K562 (cell line): ENCODE measurements at regions not wholly inside any gene's neighbourhood (a gene's known extent, or its start where the extent isn't known, plus 50 kb on each side); places are given as distances from the start of the nearest gene placed in this dataset.

Experiments
- ATAC-seq: fragments of 200-7000 bp; cut with Tn5 transposase; 3 replicates; pipeline ENCODE4 v1.9.1; 2020; ENCODE audit warnings: moderate library complexity
- BruUV-seq: library from RNA; stranded (reverse); fragments of 400-500 nt; replicated peaks from 2 replicates; lab custom pipeline; 2021; lab: Mats Ljungman, UMichigan
- CTCF ChIA-PET: fragments of 300-600 bp; formaldehyde crosslinking; extraction: SDS; loops from one replicate; lab custom pipeline; 2021; ENCODE audit warnings: low intra/inter-chr PET ratio; lab: Yijun Ruan, JAX
- POLR2A ChIA-PET: fragments of 300-600, 350-650 bp; sonication (Branson Sonifier 250); formaldehyde crosslinking; extraction: SDS; loops from one replicate; lab custom pipeline; 2021; ENCODE audit warnings: antibody characterized with exemption, inconsistent platforms; lab: Yijun Ruan, JAX
- DNase-seq, 4 experiments: peaks; one replicate each; pipeline versions ENCODE4 v3.0.0 to v3.0.0-alpha.2; 2011 to 2018; ENCODE audit warnings: low spot score in 3 of 4, mixed read lengths in 3 of 4; ENCODE audit errors: extremely low read depth in 1 of 4
- FAIRE-seq: peaks from 2 replicates; lab custom pipeline; 2011; peaks lifted over from hg19 to GRCh38; lab: Jason Lieb, UNC
- H2AFZ ChIP-seq: 2 replicates; pipeline ENCODE4 v1.6.0; 2011; ENCODE audit warnings: low read depth, low read length, control low read depth, inconsistent platforms
- H3K27ac ChIP-seq: fragments of 200-600 bp; 3 replicates; pipeline ENCODE4 v1.8.0; 2011; ENCODE audit warnings: low read depth, mild to moderate bottlenecking, control low read depth, inconsistent platforms, low read length, moderate library complexity, mixed read lengths; ENCODE audit errors: extremely low read depth
- H3K27me3 ChIP-seq, 2 experiments: fragments of 300-600 bp in 1 of 2; 2 replicates in 1 of 2; 3 replicates in 1 of 2; pipeline versions ENCODE4 v1.6.0 to v1.8.0; 2011; ENCODE audit warnings: inconsistent platforms in 2 of 2, low read length in 2 of 2, mild to moderate bottlenecking in 1 of 2, mixed read lengths in 1 of 2, moderate library complexity in 1 of 2; ENCODE audit not compliant: control insufficient read depth in 2 of 2, insufficient read depth in 2 of 2
- H3K36me3 ChIP-seq: fragments of 300-600 bp; 3 replicates; pipeline ENCODE4 v1.8.0; 2011; ENCODE audit warnings: mild to moderate bottlenecking, low read length, inconsistent platforms; ENCODE audit not compliant: control insufficient read depth, insufficient read depth
- H3K4me1 ChIP-seq, 2 experiments: fragments of 200-600 bp in 1 of 2; replicated peaks in 1 of 2; 2 replicates in 1 of 2; 3 replicates in 1 of 2; pipeline versions ENCODE4 v1.5.1 to v1.8.0; 2011; ENCODE audit warnings: inconsistent platforms in 2 of 2, low read length in 2 of 2, mild to moderate bottlenecking in 1 of 2, mixed read lengths in 1 of 2, moderate library complexity in 1 of 2; ENCODE audit not compliant: control insufficient read depth in 2 of 2, insufficient read depth in 2 of 2
- H3K4me2 ChIP-seq: 2 replicates; pipeline ENCODE4 v1.6.1; 2011; ENCODE audit warnings: low read length, control low read depth, inconsistent platforms, mixed read lengths; ENCODE audit not compliant: insufficient read depth
- H3K4me3 ChIP-seq: fragments of 200-600 bp; sonication (generic), shearing (Covaris generic); 2 replicates; pipeline ENCODE4 v1.5.1; 2016; ENCODE audit warnings: control low read depth, inconsistent platforms
- H3K79me2 ChIP-seq: fragments of 200-600 bp; 3 replicates; pipeline ENCODE4 v1.8.0; 2011; ENCODE audit warnings: low read length, inconsistent platforms; ENCODE audit not compliant: control insufficient read depth, insufficient read depth
- H3K9ac ChIP-seq, 2 experiments: 2 replicates each; pipeline versions ENCODE4 v1.6.0 to v1.6.1; 2011; ENCODE audit warnings: low read depth in 2 of 2, low read length in 2 of 2, control low read depth in 1 of 2, inconsistent platforms in 1 of 2, mild to moderate bottlenecking in 1 of 2, mixed read lengths in 1 of 2; ENCODE audit not compliant: insufficient read depth in 1 of 2
- H3K9me1 ChIP-seq: one replicate; pipeline ENCODE4 v1.6.0; 2011; ENCODE audit warnings: inconsistent platforms, mild to moderate bottlenecking, low read length, moderate library complexity; ENCODE audit not compliant: control insufficient read depth, insufficient read depth
- H3K9me3 ChIP-seq: replicated peaks from 2 replicates; pipeline ENCODE4 v1.5.1; 2011; ENCODE audit warnings: low read depth, low read length, inconsistent platforms; ENCODE audit not compliant: control insufficient read depth, insufficient read depth
- H4K20me1 ChIP-seq: replicated peaks from 2 replicates; pipeline ENCODE4 v1.6.1; 2011; ENCODE audit warnings: low read length, inconsistent platforms, mixed read lengths; ENCODE audit not compliant: control insufficient read depth, insufficient read depth
- BRCA1 ChIP-seq, 2 experiments: fragments of 450-650 bp in 1 of 2; sonication (generic) in 1 of 2; formaldehyde crosslinking in 1 of 2; IDR thresholded peaks; 2 replicates each; pipeline versions ENCODE4 v1.5.0 to v1.6.1; 2017 to 2020; ENCODE audit warnings: mild to moderate bottlenecking in 1 of 2, missing genetic modification reagents in 1 of 2
- BRF1 ChIP-seq: IDR thresholded peaks from 3 replicates; pipeline ENCODE4 v1.6.1; 2011; ENCODE audit warnings: borderline replicate concordance, mild to moderate bottlenecking; ENCODE audit not compliant: insufficient read length; ENCODE audit errors: extremely low read depth
- CBFA2T3 ChIP-seq: fragments of 450-650 bp; IDR thresholded peaks from 2 replicates; pipeline ENCODE4 v1.6.1; 2017
- CBX5 ChIP-seq: IDR thresholded peaks from 2 replicates; pipeline ENCODE4 v1.6.1; 2014; ENCODE audit warnings: low read depth, borderline replicate concordance
- HDAC6 ChIP-seq: IDR thresholded peaks from 2 replicates; pipeline ENCODE4 v1.6.1; 2012; ENCODE audit warnings: low read depth, mild to moderate bottlenecking, control low read depth, inconsistent platforms, low read length, moderate library complexity
- HOXB6 ChIP-seq: fragments of 250-450 bp; sonication (Bioruptor Pico); IDR thresholded peaks from 2 replicates; pipeline ENCODE4 v1.5.1; 2022; ENCODE audit warnings: mild to moderate bottlenecking, borderline replicate concordance
- NR1H2 ChIP-seq: sonication (generic); formaldehyde crosslinking; IDR thresholded peaks from 2 replicates; pipeline ENCODE4 v1.4.0; 2020; ENCODE audit warnings: mild to moderate bottlenecking, missing genetic modification reagents
- RUNX1 ChIP-seq: sonication (generic); IDR thresholded peaks from 2 replicates; pipeline ENCODE4 v1.6.1; 2016; ENCODE audit warnings: antibody characterized with exemption, low read depth
- SMARCA4 ChIP-seq: fragments of 450-650 bp; IDR thresholded peaks from 2 replicates; pipeline ENCODE4 v1.6.1; 2016
- SRF ChIP-seq, 2 experiments: fragments of 250-450, 450-650 bp in 1 of 2; sonication (Bioruptor Pico) in 1 of 2; sonication (generic) in 1 of 2; formaldehyde crosslinking; IDR thresholded peaks; 2 replicates each; pipeline versions ENCODE4 v1.5.0 to v1.5.1; 2020 to 2022; ENCODE audit warnings: mild to moderate bottlenecking in 1 of 2, missing genetic modification reagents in 1 of 2
- ZNF79 ChIP-seq: fragments of 250-450 bp; sonication (Bioruptor Pico); IDR thresholded peaks from 2 replicates; pipeline ENCODE4 v1.4.0; 2020; ENCODE audit warnings: low read depth, mild to moderate bottlenecking, moderate library complexity
- WGBS: fragments of 100-300 bp; shearing (Covaris generic); methylation state at CpG from one replicate; pipeline ENCODE4 v1.1.6; 2016; ENCODE audit warnings: low coverage, mixed read lengths; ENCODE audit not compliant: insufficient coverage; ENCODE audit errors: missing lambda C conversion rate; 5-methylcytosine and 5-hydroxymethylcytosine counted together
- in situ Hi-C: fragments of 300-500 bp; cut with MboI; formaldehyde crosslinking; loops from 4 replicates; pipeline ENCODE4 v1.15.0; 2018; ENCODE audit warnings: inconsistent platforms, mixed read lengths
- intact Hi-C: fragments of 100-400 bp; cut with micrococcal nuclease; formaldehyde crosslinking; loops from 2 replicates; pipeline ENCODE4 v1.14.2; 2022
- TF ChIP-seq, protein P1 (sequence below): sonication (generic); formaldehyde crosslinking; IDR thresholded peaks from 2 replicates; pipeline ENCODE4 v1.8.0; 2022; ENCODE audit warnings: mild to moderate bottlenecking, missing genetic modification reagents
- TF ChIP-seq, protein P2 (sequence below): IDR thresholded peaks from 2 replicates; pipeline ENCODE4 v1.6.1; 2011; ENCODE audit warnings: borderline replicate concordance, low read depth, mild to moderate bottlenecking, moderate library complexity, low read length; ENCODE audit not compliant: insufficient read depth, poor library complexity, severe bottlenecking

GRCh38 chr4:35690271-35690670 is 554.0 kb downstream of the ARAP2 start:
- Histone ChIP-seq H3K9ac (no peak overlapping the region), H3K36me3 (no peaks in the 10 kb centered on the region), H3K27ac (no peak overlapping the region), H3K27me3 (no peaks in the 10 kb centered on the region), H3K9me3 (no peaks in the 10 kb centered on the region), H2AFZ (no peak overlapping the region), H3K79me2 (no peaks in the 10 kb centered on the region), H3K4me2 (no peak overlapping the region), H3K4me1 (no peaks in the 10 kb centered on the region), H3K4me3 (no peak overlapping the region), H3K9me1 (no peaks in the 10 kb centered on the region), H4K20me1 (no peaks in the 10 kb centered on the region)
- intact Hi-C loops (no loop called here), in situ Hi-C loops (no loop called here)
- DNase-seq = no peak
- BruUV-seq = no TSS peak
- 0% methylated on average over 1 of the region's 1 CpG for WGBS
- TF ChIP-seq BRF1 (no peak), ZNF79 (no peak), SRF (CRISPR knock-in tag; IDR thresholded peaks at IDR 0.05) (no peak), CBX5 (no peak), SMARCA4 (no peak), RUNX1 (no peak), CBFA2T3 (no peak), BRCA1 (IDR thresholded peaks at IDR 0.05) (no peak), BRCA1 (CRISPR knock-in tag; IDR thresholded peaks at IDR 0.05) (no peak), HDAC6 (no peak), NR1H2 (CRISPR knock-in tag) (no peak), HOXB6 (no peak)
- TF ChIP-seq, protein P1, sequence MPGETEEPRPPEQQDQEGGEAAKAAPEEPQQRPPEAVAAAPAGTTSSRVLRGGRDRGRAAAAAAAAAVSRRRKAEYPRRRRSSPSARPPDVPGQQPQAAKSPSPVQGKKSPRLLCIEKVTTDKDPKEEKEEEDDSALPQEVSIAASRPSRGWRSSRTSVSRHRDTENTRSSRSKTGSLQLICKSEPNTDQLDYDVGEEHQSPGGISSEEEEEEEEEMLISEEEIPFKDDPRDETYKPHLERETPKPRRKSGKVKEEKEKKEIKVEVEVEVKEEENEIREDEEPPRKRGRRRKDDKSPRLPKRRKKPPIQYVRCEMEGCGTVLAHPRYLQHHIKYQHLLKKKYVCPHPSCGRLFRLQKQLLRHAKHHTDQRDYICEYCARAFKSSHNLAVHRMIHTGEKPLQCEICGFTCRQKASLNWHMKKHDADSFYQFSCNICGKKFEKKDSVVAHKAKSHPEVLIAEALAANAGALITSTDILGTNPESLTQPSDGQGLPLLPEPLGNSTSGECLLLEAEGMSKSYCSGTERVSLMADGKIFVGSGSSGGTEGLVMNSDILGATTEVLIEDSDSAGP (CRISPR knock-in tag) = no peak
- TF ChIP-seq, protein P2, sequence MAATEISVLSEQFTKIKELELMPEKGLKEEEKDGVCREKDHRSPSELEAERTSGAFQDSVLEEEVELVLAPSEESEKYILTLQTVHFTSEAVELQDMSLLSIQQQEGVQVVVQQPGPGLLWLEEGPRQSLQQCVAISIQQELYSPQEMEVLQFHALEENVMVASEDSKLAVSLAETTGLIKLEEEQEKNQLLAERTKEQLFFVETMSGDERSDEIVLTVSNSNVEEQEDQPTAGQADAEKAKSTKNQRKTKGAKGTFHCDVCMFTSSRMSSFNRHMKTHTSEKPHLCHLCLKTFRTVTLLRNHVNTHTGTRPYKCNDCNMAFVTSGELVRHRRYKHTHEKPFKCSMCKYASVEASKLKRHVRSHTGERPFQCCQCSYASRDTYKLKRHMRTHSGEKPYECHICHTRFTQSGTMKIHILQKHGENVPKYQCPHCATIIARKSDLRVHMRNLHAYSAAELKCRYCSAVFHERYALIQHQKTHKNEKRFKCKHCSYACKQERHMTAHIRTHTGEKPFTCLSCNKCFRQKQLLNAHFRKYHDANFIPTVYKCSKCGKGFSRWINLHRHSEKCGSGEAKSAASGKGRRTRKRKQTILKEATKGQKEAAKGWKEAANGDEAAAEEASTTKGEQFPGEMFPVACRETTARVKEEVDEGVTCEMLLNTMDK = no peak
- CTCF ChIA-PET = no interaction called here
- FAIRE-seq = no peak
- POLR2A ChIA-PET = no interaction called here
- no peak for ATAC-seq
